ENCODE measurements at regions not wholly inside any gene's neighbourhood (a gene's known extent, or its start where the extent isn't known, plus 50 kb on each side); places are given as distances from the start of the nearest gene placed in this dataset.

- no peak overlapping the region for H3K4me3 ChIP-seq
- no peak for DNase-seq
- no peaks in the 10 kb centered on the region for H3K4me1 ChIP-seq
- peaks cover 0 to 11% of the 10 kb centered on the region in 2 donors for H3K9me3 ChIP-seq
- 70 to 81% methylated on average over 3 of the region's 3 CpGs for WGBS, 2 donors (ENCODE audit: low coverage in 1 of 2)
- TF ChIP-seq CTCF (IDR thresholded peaks at IDR 0.05) (no peak), POLR2AphosphoS5 (IDR thresholded peaks at IDR 0.05) (no peak), EP300 (IDR thresholded peaks at IDR 0.05; ENCODE audit: low read depth) (no peak), POLR2A (IDR thresholded peaks at IDR 0.05) (no peak)
- intact Hi-C loops (cut with DNase I; ENCODE audit: low total_unique reads) (no loop called here), in situ Hi-C loops (cut with MboI; ENCODE audit: low pct_ligation_motif_present in 1 of 4, low pct_unique_long_range_greater_than_20kb in 1 of 4, low sequenced_read_pairs in 3 of 4) (no loop called here)
- no peaks in the 10 kb centered on the region for H3K27me3 ChIP-seq
- H3K27ac ChIP-seq = no peak overlapping the region
- no peaks in the 10 kb centered on the region for H3K36me3 ChIP-seq
These were observed 386.1 kb upstream of the COBL start for GRCh38 chr7:51702673-51703072.

GRCh38 chr7:51701935-51702334 lies 385.3 kb upstream of the COBL start:
- no peaks in the 10 kb centered on the region for H3K27me3 ChIP-seq
- no peak overlapping the region for H3K4me3 ChIP-seq
- intact Hi-C loops (cut with DNase I; ENCODE audit: low total_unique reads) = no loop called here
- in situ Hi-C loops (cut with MboI; ENCODE audit: low pct_ligation_motif_present in 1 of 4, low pct_unique_long_range_greater_than_20kb in 1 of 4, low sequenced_read_pairs in 3 of 4) = no loop called here
- H3K36me3 ChIP-seq = no peaks in the 10 kb centered on the region
- no peak for DNase-seq
- H3K27ac ChIP-seq = no peak overlapping the region
- H3K4me1 ChIP-seq = no peaks in the 10 kb centered on the region
- TF ChIP-seq EP300 (IDR thresholded peaks at IDR 0.05; ENCODE audit: low read depth) (no peak), CTCF (IDR thresholded peaks at IDR 0.05) (no peak), POLR2AphosphoS5 (IDR thresholded peaks at IDR 0.05) (no peak), POLR2A (IDR thresholded peaks at IDR 0.05) (no peak)
- WGBS, 2 donors (ENCODE audit: low coverage in 1 of 2) = 82 to 92% methylated on average over 2 of the region's 2 CpGs
- H3K9me3 ChIP-seq = peaks cover 0 to 11% of the 10 kb centered on the region in 2 donors

GRCh38 chr7:51700593-51701215 lies 384.1 kb upstream of the COBL start:
- TF ChIP-seq POLR2AphosphoS5 (IDR thresholded peaks at IDR 0.05) (no peak), POLR2A (IDR thresholded peaks at IDR 0.05) (no peak), CTCF (IDR thresholded peaks at IDR 0.05) (no peak), EP300 (IDR thresholded peaks at IDR 0.05; ENCODE audit: low read depth) (no peak)
- in situ Hi-C loops (cut with MboI; ENCODE audit: low pct_ligation_motif_present in 1 of 4, low pct_unique_long_range_greater_than_20kb in 1 of 4, low sequenced_read_pairs in 3 of 4) = no loop called here
- H3K4me1 ChIP-seq = no peaks in the 10 kb centered on the region
- H3K27me3 ChIP-seq = no peaks in the 10 kb centered on the region
- no peaks in the 10 kb centered on the region for H3K36me3 ChIP-seq
- DNase-seq = no peak
- no peak overlapping the region for H3K27ac ChIP-seq
- no peak overlapping the region for H3K4me3 ChIP-seq
- peaks cover 0 to 11% of the 10 kb centered on the region in 2 donors for H3K9me3 ChIP-seq
- intact Hi-C loops (cut with DNase I; ENCODE audit: low total_unique reads) = no loop called here
- WGBS, 2 donors (ENCODE audit: low coverage in 1 of 2) = 65 to 67% methylated on average over 2 to 3 of the region's 3 CpGs

GRCh38 chr7:51693258-51693657 lies 376.6 kb upstream of the COBL start:
- Histone ChIP-seq H3K9me3 (no peaks in the 10 kb centered on the region), H3K36me3 (no peaks in the 10 kb centered on the region), H3K4me3 (no peak overlapping the region), H3K27me3 (no peaks in the 10 kb centered on the region), H3K27ac (no peak overlapping the region), H3K4me1 (no peaks in the 10 kb centered on the region)
- TF ChIP-seq EP300 (IDR thresholded peaks at IDR 0.05; ENCODE audit: low read depth) (no peak), POLR2AphosphoS5 (IDR thresholded peaks at IDR 0.05) (no peak), CTCF (IDR thresholded peaks at IDR 0.05) (no peak), POLR2A (IDR thresholded peaks at IDR 0.05) (no peak)
- intact Hi-C loops (cut with DNase I; ENCODE audit: low total_unique reads) (no loop called here), in situ Hi-C loops (cut with MboI; ENCODE audit: low pct_ligation_motif_present in 1 of 4, low pct_unique_long_range_greater_than_20kb in 1 of 4, low sequenced_read_pairs in 3 of 4) (no loop called here)
- DNase-seq = no peak
- 83 to 85% methylated on average over 3 to 5 of the region's 5 CpGs for WGBS, 2 donors (ENCODE audit: low coverage in 1 of 2)
